MM.1S (cell line): ENCODE measurements at regions not wholly inside any gene's neighbourhood (a gene's known extent, or its start where the extent isn't known, plus 50 kb on each side); places are given as distances from the start of the nearest gene placed in this dataset.

ENCODE experiments used
- DNase-seq: peaks from one replicate; pipeline ENCODE4 v3.0.0-alpha.2; 2015
- H2AFZ ChIP-seq: fragments of 300-600 bp; sonication (generic); 2 replicates; pipeline ENCODE4 v1.6.0; 2016; ENCODE audit warnings: antibody characterized with exemption, low read length
- H3F3A ChIP-seq: fragments of 300-600 bp; sonication (generic); 2 replicates; pipeline ENCODE4 v1.6.1; 2016; ENCODE audit warnings: mild to moderate bottlenecking, antibody characterized with exemption, low read length, moderate library complexity, mixed read lengths; ENCODE audit not compliant: insufficient read depth
- H3K27ac ChIP-seq: fragments of 300-600 bp; sonication (generic); 2 replicates; pipeline ENCODE4 v1.5.1; 2016; ENCODE audit warnings: mild to moderate bottlenecking, low read length
- H3K27me3 ChIP-seq: fragments of 300-600 bp; sonication (generic); replicated peaks from 2 replicates; pipeline ENCODE4 v1.6.0; 2016; ENCODE audit warnings: low read length; ENCODE audit not compliant: insufficient read depth
- H3K36me3 ChIP-seq: fragments of 300-600 bp; sonication (generic); replicated peaks from 2 replicates; pipeline ENCODE4 v1.6.1; 2016; ENCODE audit warnings: mild to moderate bottlenecking, low read length, mixed read lengths; ENCODE audit not compliant: insufficient read depth
- H3K4me1 ChIP-seq: fragments of 300-600 bp; sonication (generic); 2 replicates; pipeline ENCODE4 v1.6.1; 2016; ENCODE audit warnings: low read length, mixed read lengths
- H3K4me2 ChIP-seq: fragments of 300-600 bp; sonication (generic); 2 replicates; pipeline ENCODE4 v1.6.0; 2016; ENCODE audit warnings: low read depth, low read length
- H3K4me3 ChIP-seq: fragments of 300-600 bp; sonication (generic); 2 replicates; pipeline ENCODE4 v1.5.1; 2016; ENCODE audit warnings: low read length, mixed read lengths
- H3K79me2 ChIP-seq: fragments of 300-600 bp; sonication (generic); 2 replicates; pipeline ENCODE4 v1.6.1; 2016; ENCODE audit warnings: mixed run types, low read length, mixed read lengths
- H3K9ac ChIP-seq: fragments of 300-600 bp; sonication (generic); 2 replicates; pipeline ENCODE4 v1.6.1; 2016; ENCODE audit warnings: low read length, mixed read lengths
- H3K9me2 ChIP-seq: fragments of 300-600 bp; sonication (generic); replicated peaks from 2 replicates; pipeline ENCODE4 v1.6.1; 2016; ENCODE audit warnings: mild to moderate bottlenecking, low read length, mixed read lengths; ENCODE audit not compliant: insufficient read depth
- H3K9me3 ChIP-seq: fragments of 300-600 bp; sonication (generic); replicated peaks from 2 replicates; pipeline ENCODE4 v1.6.1; 2016; ENCODE audit warnings: mild to moderate bottlenecking, low read length, mixed read lengths; ENCODE audit not compliant: insufficient read depth
- H4K20me1 ChIP-seq: fragments of 300-600 bp; sonication (generic); 2 replicates; pipeline ENCODE4 v1.6.1; 2016; ENCODE audit warnings: mild to moderate bottlenecking, low read length, moderate library complexity, mixed read lengths; ENCODE audit not compliant: insufficient read depth
- CTCF ChIP-seq: fragments of 300-600 bp; sonication (generic); IDR thresholded peaks from 2 replicates; pipeline ENCODE4 v1.5.1; 2016; ENCODE audit warnings: antibody characterized with exemption, low read length, mixed read lengths
- EZH2 ChIP-seq: fragments of 300-600 bp; sonication (generic); optimal IDR thresholded peaks from 2 replicates; pipeline ENCODE3; 2017; ENCODE audit warnings: low read depth, mild to moderate bottlenecking, antibody characterized with exemption, low read length, mixed read lengths
- EZH2phosphoT487 ChIP-seq: fragments of 300-600 bp; sonication (generic); IDR thresholded peaks from 2 replicates; pipeline ENCODE4 v1.6.1; 2018; ENCODE audit warnings: antibody characterized with exemption, low read length

- no peak overlapping the region for H3K4me2 ChIP-seq
Measured at GRCh38 chr21:36628761-36629460, 70.0 kb upstream of the SIM2 start.

GRCh38 chr21:36630485-36631206 is 68.3 kb upstream of the SIM2 start:
- H3K4me3 ChIP-seq, result no peak overlapping the region
- no peaks in the 10 kb centered on the region for H4K20me1 ChIP-seq
- H3K4me2 ChIP-seq, result no peak overlapping the region
- no peaks in the 10 kb centered on the region for H3K9me3 ChIP-seq
- no peaks in the 10 kb centered on the region for H3K9me2 ChIP-seq
- H3K79me2 ChIP-seq, result no peaks in the 10 kb centered on the region
- no peaks in the 10 kb centered on the region for H3K27me3 ChIP-seq
- no peak overlapping the region for H2AFZ ChIP-seq
- H3K9ac ChIP-seq, result no peak overlapping the region
- no peaks in the 10 kb centered on the region for H3K4me1 ChIP-seq
- H3K27ac ChIP-seq, result no peak overlapping the region
- TF ChIP-seq EZH2phosphoT487, result no peak
- peak; percentile 96 for TF ChIP-seq CTCF
- DNase-seq, result peak; percentile 74
- no peaks in the 10 kb centered on the region for H3F3A ChIP-seq
- H3K36me3 ChIP-seq, result no peaks in the 10 kb centered on the region

More at GRCh38 chr21:36628761-36629460, 70.0 kb upstream of the SIM2 start:
- no peak overlapping the region for H3K9ac ChIP-seq
- H3K27ac ChIP-seq, result no peak overlapping the region
- H3F3A ChIP-seq, result no peaks in the 10 kb centered on the region
- no peaks in the 10 kb centered on the region for H3K9me2 ChIP-seq
- no peak for DNase-seq
- H3K27me3 ChIP-seq, result no peaks in the 10 kb centered on the region
- H2AFZ ChIP-seq, result no peak overlapping the region
- no peaks in the 10 kb centered on the region for H4K20me1 ChIP-seq
- no peaks in the 10 kb centered on the region for H3K36me3 ChIP-seq
- no peaks in the 10 kb centered on the region for H3K79me2 ChIP-seq
- no peak overlapping the region for H3K4me3 ChIP-seq
- no peaks in the 10 kb centered on the region for H3K9me3 ChIP-seq
- TF ChIP-seq EZH2 (no peak), EZH2phosphoT487 (no peak), CTCF (no peak)
- H3K4me1 ChIP-seq, result no peaks in the 10 kb centered on the region

GRCh38 chr21:36636016-36636415 is 62.9 kb upstream of the SIM2 start:
- Histone ChIP-seq H3K4me3 (no peak overlapping the region), H3F3A (no peaks in the 10 kb centered on the region), H3K9ac (no peak overlapping the region), H3K9me2 (no peaks in the 10 kb centered on the region), H3K79me2 (no peaks in the 10 kb centered on the region), H2AFZ (no peak overlapping the region), H3K4me2 (no peak overlapping the region), H3K27me3 (no peaks in the 10 kb centered on the region), H3K36me3 (no peaks in the 10 kb centered on the region), H3K4me1 (no peaks in the 10 kb centered on the region), H4K20me1 (no peaks in the 10 kb centered on the region), H3K9me3 (no peaks in the 10 kb centered on the region), H3K27ac (no peak overlapping the region)
- DNase-seq, result no peak
- no peak for TF ChIP-seq CTCF
- TF ChIP-seq EZH2phosphoT487, result no peak
- no peak for TF ChIP-seq EZH2
